CD4-positive, alpha-beta T cell treated with Interleukin-12 subunit alpha and Interleukin-12 subunit beta, for 1 hour (primary cell): ENCODE measurements at regions not wholly inside any gene's neighbourhood (a gene's known extent, or its start where the extent isn't known, plus 50 kb on each side); places are given as distances from the start of the nearest gene placed in this dataset.

ENCODE experiments used
- DNase-seq: peaks from one replicate; pipeline ENCODE4 v3.0.0-alpha.2; 2020

GRCh38 chr11:106464728-106465127 is 387.3 kb downstream of the AASDHPPT start:
- no peak for DNase-seq

GRCh38 chr11:106466521-106467080 is 389.1 kb downstream of the AASDHPPT start:
- DNase-seq: no peak

- no peak for DNase-seq
Observed at GRCh38 chr11:106467501-106467900, 390.0 kb downstream of the AASDHPPT start.

- DNase-seq: no peak
Observed at GRCh38 chr11:106468086-106468485, 390.6 kb downstream of the AASDHPPT start.

- DNase-seq: no peak
Observed at GRCh38 chr11:106468531-106468930, 391.1 kb downstream of the AASDHPPT start.

GRCh38 chr11:106470230-106470629 is 392.8 kb downstream of the AASDHPPT start:
- no peak for DNase-seq

- DNase-seq: no peak
Observed at GRCh38 chr11:106471276-106471675, 393.8 kb downstream of the AASDHPPT start.

GRCh38 chr11:106473089-106473722 is 395.7 kb downstream of the AASDHPPT start:
- DNase-seq: no peak

- DNase-seq: no peak
Observed at GRCh38 chr11:106474274-106474673, 396.8 kb downstream of the AASDHPPT start.

GRCh38 chr11:106475181-106475580 is 397.7 kb downstream of the AASDHPPT start:
- DNase-seq: no peak

- DNase-seq: no peak
Observed at GRCh38 chr11:106477776-106478175, 400.3 kb downstream of the AASDHPPT start.

- DNase-seq: no peak
Observed at GRCh38 chr11:106479646-106480045, 402.2 kb downstream of the AASDHPPT start.

- no peak for DNase-seq
Observed at GRCh38 chr11:106480581-106481190, 403.2 kb downstream of the AASDHPPT start.

GRCh38 chr11:106482917-106483785 is 405.7 kb downstream of the AASDHPPT start:
- no peak for DNase-seq

GRCh38 chr11:106491751-106492150 is 414.3 kb downstream of the AASDHPPT start:
- no peak for DNase-seq

- no peak for DNase-seq
Observed at GRCh38 chr11:106493751-106494150, 416.3 kb downstream of the AASDHPPT start.

- no peak for DNase-seq
Observed at GRCh38 chr11:106495046-106495445, 417.6 kb downstream of the AASDHPPT start.

GRCh38 chr11:106496677-106497076 is 419.2 kb downstream of the AASDHPPT start:
- DNase-seq: no peak

- no peak for DNase-seq
Observed at GRCh38 chr11:106497321-106497720, 419.9 kb downstream of the AASDHPPT start.

- DNase-seq: no peak
Observed at GRCh38 chr11:106497822-106498221, 420.4 kb downstream of the AASDHPPT start.

- no peak for DNase-seq
Observed at GRCh38 chr11:106503901-106504300, 426.4 kb downstream of the AASDHPPT start.

- DNase-seq: no peak
Observed at GRCh38 chr11:106507645-106508306, 430.3 kb downstream of the AASDHPPT start.

GRCh38 chr11:106514706-106515105 is 437.2 kb downstream of the AASDHPPT start:
- DNase-seq: no peak
